ENCODE measurements at regions not wholly inside any gene's neighbourhood (a gene's known extent, or its start where the extent isn't known, plus 50 kb on each side); places are given as distances from the start of the nearest gene placed in this dataset.
"Not testable (repeated sequence)": the region's sequence is repeated elsewhere in the genome, so short reads cannot be mapped to it uniquely, and the experiment has no call there.

DNA sequence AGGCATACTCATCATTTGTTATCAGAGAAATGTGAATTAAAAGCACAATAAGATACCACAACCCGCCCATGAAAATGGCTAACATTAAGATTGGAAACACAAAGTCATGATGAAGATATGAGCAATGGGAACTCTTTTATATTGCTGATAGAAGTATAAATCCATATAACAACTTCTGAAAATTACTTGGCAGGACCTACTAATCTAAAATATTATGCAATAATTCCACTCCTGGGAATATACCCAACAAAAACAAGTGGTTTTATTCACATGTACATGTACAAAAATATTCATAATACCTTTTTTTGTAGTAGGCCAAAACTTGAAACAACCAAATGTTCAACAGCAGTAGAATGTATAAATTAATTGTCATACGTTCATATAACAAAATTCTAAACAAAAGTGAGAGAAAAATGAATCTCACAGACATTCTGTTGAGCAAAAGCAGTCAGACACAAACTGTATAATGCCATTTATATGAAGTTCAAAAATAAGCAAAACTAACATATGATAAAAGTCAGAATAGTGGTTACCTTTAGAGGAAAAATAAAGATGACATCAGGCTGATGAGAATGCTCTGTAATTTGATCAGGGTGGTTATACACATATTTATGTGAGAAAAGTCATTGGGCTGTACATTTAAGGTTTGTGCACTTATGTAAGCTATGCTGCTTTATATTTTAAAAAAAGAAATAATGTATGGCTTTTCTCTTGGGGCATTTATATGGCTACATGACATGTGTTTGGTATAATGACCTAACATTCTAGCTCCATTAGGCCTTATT is 309.2 kb upstream of the KITLG start:
- no peak for DNase-seq (ENCODE audit: low read depth)

DNA sequence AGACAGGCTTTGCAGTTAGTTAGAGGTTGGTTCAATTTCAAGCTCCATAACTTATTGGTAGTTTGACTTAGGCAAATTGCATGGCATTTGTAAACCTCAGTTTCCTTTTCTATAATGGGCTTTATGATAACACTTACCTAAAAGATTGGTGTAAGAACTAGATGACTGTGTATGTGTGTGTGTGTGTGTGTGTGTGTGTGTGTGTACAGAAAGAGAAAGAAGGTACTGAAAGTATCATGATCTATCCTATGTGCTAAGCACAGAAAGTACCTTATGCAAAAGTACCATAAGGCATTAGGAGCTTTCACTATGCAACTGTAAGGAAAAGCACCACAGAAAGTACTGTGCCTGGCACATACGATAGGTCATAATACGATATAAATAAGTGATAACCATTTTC is 304.3 kb upstream of the KITLG start:
- DNase-seq (ENCODE audit: low read depth), result no peak

DNA sequence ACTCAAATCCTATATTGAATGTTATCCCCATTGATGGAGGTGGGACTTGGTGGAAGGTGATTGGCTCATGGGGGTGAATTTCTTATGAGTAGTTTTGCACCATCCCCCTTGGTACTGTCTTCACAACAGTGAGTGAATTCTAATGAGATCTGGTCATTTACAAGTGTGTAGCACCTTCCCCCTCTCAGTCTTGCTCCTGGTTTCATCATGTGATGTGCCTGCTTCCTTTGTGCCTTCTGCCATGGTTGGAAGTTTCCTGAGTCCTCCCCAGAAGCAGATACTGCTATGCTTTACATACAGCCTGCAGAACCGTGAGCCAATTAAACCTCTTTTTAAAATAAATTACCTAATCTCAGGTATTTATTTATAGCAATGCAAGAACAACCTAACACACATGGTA is 302.4 kb upstream of the KITLG start:
- no peak for DNase-seq (ENCODE audit: low read depth)

DNA sequence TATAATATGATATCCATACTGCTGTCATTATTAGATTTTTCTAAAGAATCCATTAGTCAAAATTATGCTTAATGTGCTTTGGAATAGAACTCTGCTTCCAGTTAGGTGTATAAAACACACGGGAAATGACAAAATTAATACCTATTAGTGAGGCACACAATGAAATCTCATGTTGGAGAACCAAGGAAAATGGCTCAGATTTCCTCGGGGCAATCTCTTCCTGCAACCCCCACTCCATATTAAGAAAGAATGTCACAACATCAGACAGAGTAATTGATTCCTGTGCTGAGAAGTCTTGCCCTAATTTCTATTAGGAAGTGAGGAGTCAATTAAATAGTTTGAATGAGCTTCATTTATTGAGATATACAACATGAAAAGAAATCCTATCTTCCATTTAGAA is 299.8 kb upstream of the KITLG start:
- DNase-seq (ENCODE audit: low read depth), result no peak

DNA sequence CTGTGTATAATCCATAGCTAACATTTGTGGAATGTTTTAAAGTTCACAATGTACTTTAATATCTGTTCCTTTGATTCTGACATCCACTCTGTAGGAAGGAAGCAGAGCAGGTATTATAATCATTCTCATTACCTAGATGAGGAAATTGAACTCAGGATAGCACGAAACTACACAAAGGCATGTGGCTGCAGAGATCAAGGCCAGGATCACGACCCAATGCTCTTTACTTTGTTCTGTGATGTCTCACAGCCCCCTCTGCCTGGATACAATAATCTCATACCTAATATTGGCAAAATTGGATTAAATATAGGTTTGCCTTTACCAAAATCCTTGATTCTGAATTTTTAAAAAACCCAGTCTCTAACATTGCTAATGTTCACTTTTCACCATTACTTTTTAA is 298.0 kb upstream of the KITLG start:
- no peak for DNase-seq (ENCODE audit: low read depth)

DNA sequence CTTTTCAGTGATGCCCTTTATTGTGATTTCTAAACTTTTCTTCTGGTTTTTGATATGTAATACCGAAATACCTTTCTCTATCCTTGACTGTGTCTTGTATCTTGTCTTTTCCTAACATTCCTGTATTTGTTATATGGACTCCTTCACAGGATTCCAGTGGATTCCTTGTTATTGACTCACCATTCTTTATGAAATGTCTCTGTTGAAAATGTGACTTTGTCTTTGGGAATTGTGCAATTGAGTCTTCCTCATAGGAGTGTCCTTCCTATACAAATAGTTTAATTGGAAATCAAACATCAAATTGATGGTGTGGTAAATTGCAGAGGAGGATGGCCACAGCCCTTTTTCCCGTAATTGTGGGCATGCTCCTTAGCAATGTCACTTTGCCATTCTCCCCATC is 296.6 kb upstream of the KITLG start:
- DNase-seq (ENCODE audit: low read depth), result no peak

DNA sequence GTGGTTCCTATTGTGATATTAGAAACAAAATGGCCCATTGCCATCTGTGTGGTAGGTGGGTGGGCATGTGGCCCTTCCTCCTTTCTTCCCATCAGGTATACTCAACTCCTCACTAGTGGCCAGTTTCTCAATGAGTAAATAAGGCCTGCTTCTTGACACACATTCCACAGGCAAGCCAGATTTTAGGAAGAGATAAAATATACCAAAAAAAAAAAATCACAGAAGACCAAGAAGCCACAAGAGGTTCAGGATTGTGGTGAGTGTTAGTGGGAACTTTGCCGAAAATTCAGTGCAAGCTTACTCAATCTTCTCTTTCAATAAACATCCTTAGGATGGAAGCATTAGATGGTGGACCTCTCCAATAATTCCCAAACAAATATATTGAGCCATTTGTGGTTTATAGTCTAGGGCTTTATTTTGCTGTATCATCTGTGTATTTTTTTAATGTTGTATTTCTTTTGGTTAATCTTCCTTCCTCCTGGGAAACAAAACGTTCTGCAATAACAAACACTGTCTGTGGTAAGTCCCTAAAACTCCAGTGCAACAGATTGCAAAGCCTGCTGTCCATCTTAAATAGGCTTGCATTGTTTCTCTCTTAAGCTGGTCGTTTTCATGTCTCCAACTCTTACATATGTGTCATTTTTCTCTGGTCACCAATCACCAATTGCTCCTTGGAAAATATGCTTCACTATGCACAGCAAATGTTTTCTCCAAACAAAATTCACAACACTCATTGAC is 289.9 kb upstream of the KITLG start:
- no peak for DNase-seq (ENCODE audit: low read depth)

DNA sequence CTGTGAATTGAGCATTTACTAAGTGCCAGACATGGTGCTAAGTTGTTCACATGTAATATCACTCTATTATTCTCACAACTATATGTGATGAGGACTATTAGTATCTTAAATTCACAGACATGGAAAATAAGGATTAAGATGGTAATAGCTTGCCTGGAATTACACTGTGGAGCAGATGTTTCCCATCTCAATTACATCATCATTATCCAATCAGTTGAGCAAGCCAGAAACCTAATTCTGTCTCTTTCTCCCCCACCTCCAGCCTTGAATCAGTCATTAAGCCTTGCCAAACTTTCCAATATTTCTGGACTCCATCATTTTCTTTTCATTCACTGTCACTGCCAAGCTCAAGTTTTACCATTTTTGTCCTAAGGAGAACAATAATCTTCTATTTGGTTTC is 287.8 kb upstream of the KITLG start:
- DNase-seq (ENCODE audit: low read depth), result no peak

DNA sequence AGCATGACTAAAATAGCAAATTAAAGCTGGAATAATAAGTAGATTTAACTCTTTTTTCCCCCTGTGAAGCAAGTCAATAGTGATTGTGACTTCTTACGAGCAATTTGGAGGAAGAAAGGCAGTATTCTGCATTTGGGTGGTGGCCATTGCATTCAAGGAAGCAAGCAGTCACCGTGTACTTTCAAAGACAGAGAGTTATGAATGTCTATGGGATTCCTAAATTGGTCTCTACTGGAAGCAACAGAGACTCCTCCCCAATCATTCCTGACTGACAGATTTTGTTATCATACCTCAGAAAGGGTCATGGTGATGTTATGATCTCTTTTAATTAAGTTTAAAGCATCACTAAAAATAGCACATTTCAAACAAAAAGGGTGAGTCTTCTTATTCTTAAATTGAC is 287.2 kb upstream of the KITLG start:
- DNase-seq (ENCODE audit: low read depth), result no peak

DNA sequence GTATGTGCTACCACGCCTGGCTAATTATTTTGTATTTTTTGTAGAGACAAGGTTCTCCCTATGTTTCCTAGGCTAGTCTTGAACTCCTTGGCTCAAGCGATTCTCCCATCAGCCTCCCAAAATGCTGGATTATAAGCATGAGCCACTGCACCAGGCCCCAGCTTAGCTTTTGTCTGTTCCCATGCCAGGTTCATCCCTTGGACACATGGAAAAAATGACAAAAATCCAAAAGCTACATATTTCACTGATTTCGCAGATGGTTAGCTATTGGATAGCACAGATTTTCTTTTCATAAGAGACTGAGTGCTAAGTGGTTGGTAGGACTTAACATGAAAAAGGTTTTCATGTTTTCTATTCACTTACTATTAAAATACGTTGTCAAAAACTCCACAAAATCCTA is 286.6 kb upstream of the KITLG start:
- DNase-seq (ENCODE audit: low read depth), result no peak

DNA sequence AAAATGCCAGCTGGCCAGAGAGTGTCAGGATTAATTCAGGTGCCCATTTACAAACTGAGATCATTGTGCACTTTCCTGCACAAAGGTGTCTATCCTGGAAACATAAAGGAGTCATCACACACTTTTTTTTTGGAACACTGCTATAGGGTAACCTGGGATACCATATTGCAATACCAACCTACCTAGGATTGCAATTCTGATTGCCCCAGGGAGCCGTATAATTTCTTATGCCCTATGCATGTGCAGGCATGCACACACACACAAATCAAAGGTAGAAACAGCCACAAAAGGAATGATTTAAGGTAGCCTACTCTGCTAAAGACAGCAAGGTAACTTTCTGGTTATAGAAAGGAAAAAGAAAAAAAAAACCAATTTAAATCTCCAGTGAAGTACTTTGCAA is 285.3 kb upstream of the KITLG start:
- no peak for DNase-seq (ENCODE audit: low read depth)

DNA sequence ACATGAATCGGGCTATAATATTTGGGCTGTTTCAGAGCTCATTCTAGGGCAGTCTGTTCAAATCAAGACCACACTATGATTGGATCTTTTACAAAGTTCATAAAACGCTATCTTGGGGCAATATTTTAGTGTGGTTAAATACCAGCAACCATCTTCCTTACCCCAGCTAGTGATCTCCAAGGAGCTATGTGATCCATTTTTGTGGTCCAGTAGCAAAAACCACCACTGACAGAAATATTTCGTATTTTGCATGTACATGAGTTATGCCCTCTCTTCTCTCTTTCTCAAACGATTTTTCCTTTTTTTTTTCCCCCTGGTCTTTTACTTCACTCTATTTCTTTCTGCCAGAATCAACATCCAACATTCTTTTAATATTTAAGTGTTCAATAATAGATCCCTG is 280.6 kb upstream of the KITLG start:
- DNase-seq (ENCODE audit: low read depth), result no peak

DNA sequence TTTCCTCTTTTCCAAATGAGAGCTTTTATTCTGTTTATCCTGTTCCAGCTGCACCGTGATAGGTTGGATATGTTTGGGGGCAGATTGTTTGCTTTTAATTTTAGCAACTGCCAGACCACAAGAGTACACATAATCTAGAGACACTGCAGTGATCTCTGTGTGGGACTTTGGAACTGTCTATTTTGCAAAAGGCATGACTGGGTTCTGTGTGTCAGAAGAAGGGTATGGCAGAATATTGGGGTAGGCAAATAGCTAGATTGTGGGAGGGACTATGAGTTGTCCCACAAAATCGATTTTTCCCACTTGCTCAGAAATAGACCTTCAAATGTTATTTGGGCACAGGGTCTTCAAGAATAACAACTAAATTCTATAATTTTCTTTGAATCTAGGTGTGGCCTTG is 275.9 kb upstream of the KITLG start:
- no peak for DNase-seq (ENCODE audit: low read depth)

DNA sequence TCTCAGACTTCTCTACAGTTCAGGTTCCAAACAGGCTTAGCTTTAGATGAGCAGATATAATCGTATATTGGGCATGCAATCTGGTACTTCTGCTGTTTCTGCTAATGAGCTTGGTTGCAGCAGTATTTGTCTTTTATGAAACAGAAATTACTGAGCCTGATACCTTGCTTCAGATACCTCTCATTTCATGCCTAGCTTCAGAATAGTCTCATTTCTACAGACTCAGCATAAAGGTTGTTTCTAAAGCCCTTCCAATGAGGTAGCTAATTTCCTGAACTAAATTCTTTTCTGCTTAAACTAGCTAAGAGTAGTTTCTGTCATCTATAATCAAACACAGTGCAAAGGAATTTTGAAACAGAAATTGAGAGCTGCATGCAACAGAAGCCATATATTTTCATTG is 275.0 kb upstream of the KITLG start:
- DNase-seq (ENCODE audit: low read depth), result no peak

DNA sequence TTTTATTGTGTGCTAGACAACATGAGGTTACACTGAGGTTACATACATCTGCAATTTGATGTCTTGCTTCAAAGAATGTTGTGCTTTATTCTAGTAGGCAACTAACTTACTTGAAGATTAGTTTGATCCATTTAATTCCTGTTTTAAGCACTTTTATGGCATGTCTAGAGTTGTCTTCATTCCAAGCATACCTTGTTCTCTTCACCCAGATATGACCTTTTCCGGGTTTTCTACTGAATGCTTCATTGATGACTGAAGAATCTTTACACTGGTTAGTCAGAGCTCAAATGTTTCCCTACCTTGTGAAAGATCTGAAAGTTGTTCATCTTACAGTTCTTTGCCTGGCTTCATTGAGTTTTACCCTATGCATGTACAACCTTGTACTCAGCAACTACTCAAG is 274.0 kb upstream of the KITLG start:
- no peak for DNase-seq (ENCODE audit: low read depth)

DNA sequence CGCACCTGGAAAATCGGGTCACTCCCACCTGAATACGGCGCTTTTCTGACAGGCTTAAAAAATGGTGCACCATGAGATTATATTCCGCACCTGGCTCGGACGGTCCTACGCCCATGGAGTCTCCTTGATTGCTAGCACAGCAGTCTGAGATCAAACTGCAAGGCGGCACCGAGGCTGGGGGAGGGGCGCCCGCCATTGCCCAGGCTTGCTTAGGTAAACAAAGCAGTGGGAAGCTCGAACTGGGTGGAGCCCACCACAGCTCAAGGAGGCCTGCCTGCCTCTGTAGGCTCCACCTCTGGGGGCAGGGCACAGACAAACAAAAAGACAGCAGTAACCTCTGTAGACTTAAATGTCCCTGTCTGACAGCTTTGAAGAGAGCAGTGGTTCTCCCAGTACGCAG is 267.0 kb upstream of the KITLG start:
- DNase-seq (ENCODE audit: low read depth), result not testable (repeated sequence)

DNA sequence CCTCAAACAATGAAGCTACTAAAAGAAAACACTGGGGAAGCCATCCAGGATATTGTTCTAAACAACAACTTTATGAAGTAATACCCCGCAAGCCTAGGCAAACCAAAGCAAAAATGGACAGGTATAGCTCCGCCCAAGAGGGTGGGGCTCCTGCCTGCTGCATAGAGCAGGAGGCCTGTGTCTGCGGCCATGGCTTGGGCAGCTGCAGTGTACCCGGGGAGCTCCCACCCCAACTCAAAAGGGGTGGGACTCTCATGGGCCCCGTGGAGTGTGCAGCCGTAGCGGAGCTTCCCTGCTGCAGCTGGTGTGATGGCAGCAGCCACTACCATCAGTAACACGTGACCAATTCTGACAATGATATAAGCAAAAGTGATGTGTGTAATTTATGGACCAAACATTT is 264.2 kb upstream of the KITLG start:
- DNase-seq (ENCODE audit: low read depth), result no peak

DNA sequence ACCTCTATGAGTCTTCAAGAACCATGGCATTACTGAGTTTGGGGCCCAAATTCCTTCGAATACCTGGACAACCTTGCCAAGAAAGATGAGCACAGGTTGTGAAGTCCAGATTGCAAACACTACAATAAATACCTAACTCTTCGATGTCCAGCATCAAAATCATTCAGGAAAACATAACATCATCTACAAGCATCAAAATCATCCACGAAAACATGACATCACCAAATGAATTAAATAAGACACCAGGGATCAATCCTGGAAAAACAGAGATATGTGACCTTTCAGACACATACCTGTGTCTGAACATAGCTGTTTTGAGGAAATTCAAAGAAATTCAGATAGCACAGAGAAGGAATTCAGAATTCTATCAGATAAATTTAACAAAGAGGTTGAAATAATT is 262.0 kb upstream of the KITLG start:
- no peak for DNase-seq (ENCODE audit: low read depth)

DNA sequence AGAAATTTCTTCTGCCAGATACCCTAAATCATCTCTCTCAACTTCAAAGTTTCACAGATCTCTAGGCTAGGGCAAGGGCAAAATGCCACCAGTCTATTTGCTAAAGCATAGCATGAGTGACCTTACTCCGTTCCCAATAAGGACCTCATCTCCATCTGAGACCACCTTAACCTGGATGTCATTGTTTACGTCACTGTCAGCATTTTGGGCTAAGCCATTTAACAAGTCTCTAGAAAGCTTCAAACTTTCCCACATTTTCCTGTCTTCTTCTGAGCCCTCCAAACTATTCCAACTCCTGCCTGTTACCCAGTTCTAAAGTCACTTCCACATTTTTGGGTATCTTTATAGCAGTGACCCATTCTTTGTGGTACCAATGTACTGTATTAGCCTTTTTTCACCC is 259.2 kb upstream of the KITLG start:
- DNase-seq (ENCODE audit: low read depth), result no peak

DNA sequence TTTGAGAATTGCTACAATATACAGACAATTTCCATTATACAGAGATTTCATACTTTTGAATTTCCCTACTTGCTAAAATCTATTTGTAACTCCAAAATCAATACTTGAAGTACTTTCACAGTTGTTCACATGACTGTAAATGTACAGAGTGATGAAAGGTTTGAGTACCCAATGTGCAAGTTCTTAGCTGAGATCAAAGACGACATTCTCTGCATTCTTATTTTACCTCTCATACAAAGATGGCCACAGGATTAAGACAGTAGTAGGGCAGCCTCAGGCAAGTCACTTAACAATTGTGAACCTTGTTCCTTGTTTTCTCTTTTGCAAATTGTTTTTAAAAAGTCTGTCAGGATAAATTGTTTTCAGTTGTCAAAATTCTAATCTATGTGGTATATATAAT is 255.9 kb upstream of the KITLG start:
- DNase-seq (ENCODE audit: low read depth), result no peak

DNA sequence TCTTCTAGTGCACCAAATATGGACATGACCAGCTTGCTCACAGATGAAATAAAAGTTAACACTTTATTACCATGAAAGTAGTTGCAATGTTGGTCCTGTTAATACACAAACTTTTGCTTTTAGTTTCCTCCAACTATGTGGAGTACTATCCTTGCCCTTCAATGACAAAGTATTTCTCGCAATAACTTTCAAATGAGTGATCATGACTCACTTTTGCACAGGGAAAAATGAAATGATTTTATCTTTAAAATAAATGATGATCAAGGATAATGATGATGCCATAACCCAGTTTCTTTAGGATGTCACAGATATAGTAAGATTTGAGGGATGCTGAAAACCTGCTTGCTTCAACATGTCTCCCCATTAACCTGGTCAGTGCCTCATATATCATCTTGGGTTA is 254.0 kb upstream of the KITLG start:
- DNase-seq (ENCODE audit: low read depth), result no peak

DNA sequence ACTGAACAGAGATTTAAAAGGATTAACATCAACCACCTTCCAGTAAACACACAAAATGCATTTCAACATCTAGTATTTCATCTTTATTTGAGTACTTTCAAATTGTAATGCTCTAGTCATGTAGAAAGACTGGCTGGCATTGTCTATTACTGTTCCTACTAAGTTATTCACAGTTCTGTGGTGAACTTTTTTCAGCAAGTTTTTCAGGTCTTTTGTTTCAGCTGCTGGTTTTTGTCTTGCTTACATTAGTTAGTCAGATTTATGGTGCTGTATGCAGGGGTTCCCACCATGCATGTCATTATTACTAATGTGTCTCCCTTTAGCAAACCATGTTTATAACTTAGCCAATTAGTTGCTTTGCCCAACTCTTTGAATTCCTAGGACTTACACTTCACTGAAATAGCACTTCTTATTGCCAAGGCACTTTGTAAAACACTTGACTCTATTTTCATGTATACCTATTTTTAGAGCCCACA is 253.4 kb upstream of the KITLG start:
- DNase-seq (ENCODE audit: low read depth), result no peak

DNA sequence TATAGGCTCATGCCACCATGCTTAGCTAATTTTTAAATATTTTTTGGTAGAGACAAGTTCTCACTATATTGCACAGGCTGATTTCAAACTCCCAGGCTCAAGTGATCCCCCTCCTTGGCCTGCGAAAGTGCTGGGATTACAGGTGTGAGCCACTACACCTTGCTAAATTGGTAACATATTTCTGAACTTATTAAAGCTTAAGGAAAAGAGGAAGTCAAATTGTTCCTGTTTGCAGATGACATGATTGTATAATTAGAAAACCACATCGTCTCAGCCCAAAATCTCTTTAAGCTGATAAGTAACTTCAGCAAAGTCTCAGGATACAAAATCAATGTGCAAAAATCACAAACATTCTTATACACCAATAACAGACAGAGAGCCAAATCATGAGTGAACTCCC is 248.3 kb upstream of the KITLG start:
- DNase-seq (ENCODE audit: low read depth), result not testable (repeated sequence)

DNA sequence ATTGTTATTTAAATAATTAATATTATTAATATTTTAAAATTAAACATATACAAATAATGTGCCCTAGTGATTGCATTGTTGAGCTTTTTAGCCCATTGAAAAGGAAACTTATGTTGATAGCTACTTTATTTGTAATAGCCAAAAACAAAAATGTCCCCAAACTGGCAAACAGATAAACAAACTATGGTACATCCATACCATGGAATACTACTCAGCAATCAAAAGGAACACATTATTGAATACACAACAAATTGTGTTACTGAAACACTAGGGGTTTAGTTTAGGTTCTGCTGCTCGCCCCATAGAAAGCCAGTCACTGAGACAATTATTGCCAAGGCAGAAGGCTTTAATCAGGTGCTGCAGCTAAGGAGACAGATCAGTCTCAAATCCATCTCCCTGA is 239.7 kb upstream of the KITLG start:
- no peak for DNase-seq (ENCODE audit: low read depth)
